H1 (cell line): ENCODE measurements at regions not wholly inside any gene's neighbourhood (a gene's known extent, or its start where the extent isn't known, plus 50 kb on each side); places are given as distances from the start of the nearest gene placed in this dataset.

ENCODE experiments used
- CEBPB ChIP-seq: IDR thresholded peaks from 2 replicates; pipeline ENCODE4 v1.6.1; 2012; ENCODE audit warnings: low read depth, low read length
- JUN ChIP-seq: IDR thresholded peaks from 2 replicates; pipeline ENCODE4 v1.6.1; 2011; ENCODE audit warnings: low read depth, mild to moderate bottlenecking, improper control_type of control experiment, low read length
- POLR2AphosphoS5 ChIP-seq: IDR thresholded peaks from 2 replicates; pipeline ENCODE4 v1.6.1; 2011; ENCODE audit warnings: low read depth, low read length
- SAP30 ChIP-seq: fragments of 300-600 bp; sonication (generic); IDR thresholded peaks from 2 replicates; pipeline ENCODE4 v1.7.1; 2012; ENCODE audit warnings: low read length, moderate library complexity, mild to moderate bottlenecking, inconsistent platforms; ENCODE audit not compliant: insufficient read depth, insufficient replicate concordance
- SUZ12 ChIP-seq: fragments of 200-600 bp; sonication (generic); IDR thresholded peaks from 2 replicates; pipeline ENCODE4 v1.6.1; 2012; ENCODE audit warnings: mild to moderate bottlenecking, inconsistent platforms, low read length, moderate library complexity, mixed read lengths
- ZNF274 ChIP-seq: IDR thresholded peaks from 2 replicates; pipeline ENCODE4 v1.7.0; 2012; ENCODE audit warnings: low read length, borderline replicate concordance; ENCODE audit errors: extremely low read depth

GRCh38 chr11:20256925-20257324 is 96.7 kb upstream of the DBX1 start (continued):
- no peak for TF ChIP-seq POLR2AphosphoS5
- no peak for TF ChIP-seq CEBPB
- TF ChIP-seq JUN, result no peak
- TF ChIP-seq ZNF274, result no peak
- no peak for TF ChIP-seq SUZ12
- no peak for TF ChIP-seq SAP30
